ENCODE measurements at regions not wholly inside any gene's neighbourhood (a gene's known extent, or its start where the extent isn't known, plus 50 kb on each side); places are given as distances from the start of the nearest gene placed in this dataset.
A peak's percentile ranks its signal among the peaks of the same experiment; 100 is the strongest.

DNA sequence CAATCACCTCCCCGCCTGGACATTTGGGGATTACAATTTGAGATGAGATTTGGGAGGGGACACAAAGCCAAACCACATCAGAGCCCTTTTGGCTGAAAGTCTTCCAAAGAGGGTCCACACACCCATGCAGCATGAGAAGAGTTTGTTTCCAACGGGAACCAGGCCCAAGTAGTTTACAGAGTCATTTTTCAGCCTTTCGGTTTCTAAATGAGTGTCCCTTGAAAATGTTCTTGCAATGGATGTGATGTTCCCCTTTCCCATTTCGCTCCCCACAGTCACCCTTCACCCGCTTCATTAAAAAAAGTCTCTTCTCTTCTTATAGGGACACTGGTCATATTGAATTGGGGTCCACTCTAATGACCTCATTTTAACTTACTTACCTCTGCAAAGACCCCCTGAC lies 157.4 kb downstream of the ARL4C start:
- DNase-seq, result no peak
- Histone ChIP-seq H3K4me3 (no peak overlapping the region), H3K4me1 (no peaks in the 10 kb centered on the region), H3K36me3 (no peaks in the 10 kb centered on the region), H3K9me3 (no peaks in the 10 kb centered on the region), H3K27ac (no peak overlapping the region), H3K27me3 (no peaks in the 10 kb centered on the region)
- 77 to 88% methylated on average over 5 of the region's 5 CpGs for WGBS, 2 donors
- FAIRE-seq, result no peak
- no peak for ATAC-seq
- intact Hi-C loops (cut with DNase I), result no loop called here
- no peak for TF ChIP-seq CTCF (IDR thresholded peaks at IDR 0.05)

- no peak for FAIRE-seq
- H3K27me3 ChIP-seq, result no peaks in the 10 kb centered on the region
- no peaks in the 10 kb centered on the region for H3K4me1 ChIP-seq
- intact Hi-C loops (cut with DNase I), result no loop called here
- no peak for TF ChIP-seq CTCF (IDR thresholded peaks at IDR 0.05)
- DNase-seq, result no peak
- WGBS, 2 donors, result 92 to 96% methylated on average over 2 of the region's 2 CpGs
- H3K27ac ChIP-seq, result no peak overlapping the region
- H3K36me3 ChIP-seq, result no peaks in the 10 kb centered on the region
- no peaks in the 10 kb centered on the region for H3K9me3 ChIP-seq
- ATAC-seq, result no peak
- no peak overlapping the region for H3K4me3 ChIP-seq
Measured at GRCh38 chr2:234339011-234339410, 157.9 kb downstream of the ARL4C start.

DNA sequence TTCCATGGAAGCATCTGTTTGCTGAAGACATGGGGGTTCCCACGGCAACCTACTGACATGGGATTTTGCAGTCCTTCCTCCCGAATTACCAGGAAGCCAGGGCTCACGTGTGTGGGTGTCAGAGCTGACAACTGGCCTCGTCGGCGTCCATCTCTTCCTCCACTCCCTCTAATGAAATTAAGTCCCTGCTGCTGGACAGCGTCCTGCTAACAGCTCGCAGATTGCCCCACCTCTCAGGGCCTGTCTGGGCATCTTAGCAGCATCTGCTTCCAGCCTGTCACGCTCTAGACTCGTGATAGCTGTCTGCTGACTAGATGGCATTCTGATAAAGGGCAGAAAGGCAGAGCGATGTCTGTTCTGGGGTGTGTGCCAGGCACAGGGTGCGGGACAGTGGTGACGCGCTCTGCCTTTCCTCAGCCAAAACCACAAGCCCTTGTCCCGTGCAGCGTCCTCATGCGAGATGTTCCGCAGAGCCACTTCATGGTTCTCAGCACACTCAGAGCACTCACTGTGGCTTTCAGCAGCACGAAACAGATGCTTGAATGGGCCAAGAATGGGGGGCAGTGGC lies 161.1 kb downstream of the ARL4C start:
- no peak for TF ChIP-seq CTCF (IDR thresholded peaks at IDR 0.05)
- H3K36me3 ChIP-seq, result no peaks in the 10 kb centered on the region
- no peak overlapping the region for H3K4me3 ChIP-seq
- no peaks in the 10 kb centered on the region for H3K9me3 ChIP-seq
- ATAC-seq (peak in 3 of 4 donors; percentile 67 to 81 (median 71)), FAIRE-seq (no peak), DNase-seq (peak in 3 of 6 donors; percentile 12 to 53 (median 19))
- intact Hi-C loops (cut with DNase I), result no loop called here
- 50 to 55% methylated on average over 19 of the region's 19 CpGs for WGBS, 2 donors
- no peak overlapping the region for H3K27ac ChIP-seq
- no peaks in the 10 kb centered on the region for H3K4me1 ChIP-seq
- no peaks in the 10 kb centered on the region for H3K27me3 ChIP-seq

- H3K27me3 ChIP-seq, result no peaks in the 10 kb centered on the region
- DNase-seq (no peak), ATAC-seq (no peak), FAIRE-seq (no peak)
- no peaks in the 10 kb centered on the region for H3K4me1 ChIP-seq
- H3K27ac ChIP-seq, result no peak overlapping the region
- no peaks in the 10 kb centered on the region for H3K36me3 ChIP-seq
- WGBS, 2 donors, result 66 to 71% methylated on average over 4 of the region's 4 CpGs
- no peak overlapping the region for H3K4me3 ChIP-seq
- no peak for TF ChIP-seq CTCF (IDR thresholded peaks at IDR 0.05)
- H3K9me3 ChIP-seq, result no peaks in the 10 kb centered on the region
- intact Hi-C loops (cut with DNase I), result no loop called here
Measured at GRCh38 chr2:234334756-234335155, 162.1 kb downstream of the ARL4C start.

GRCh38 chr2:234334151-234334550 lies 162.7 kb downstream of the ARL4C start:
- Histone ChIP-seq H3K4me3 (no peak overlapping the region), H3K27ac (no peak overlapping the region), H3K27me3 (no peaks in the 10 kb centered on the region), H3K4me1 (no peaks in the 10 kb centered on the region), H3K36me3 (no peaks in the 10 kb centered on the region), H3K9me3 (no peaks in the 10 kb centered on the region)
- ATAC-seq, result peak in 2 of 4 donors; percentile 36 to 52
- intact Hi-C loops (cut with DNase I), result no loop called here
- TF ChIP-seq CTCF (IDR thresholded peaks at IDR 0.05), result no peak
- no peak for DNase-seq
- FAIRE-seq, result no peak
- 65 to 77% methylated on average over 3 of the region's 3 CpGs for WGBS, 2 donors
